Activated CD8-positive, alpha-beta memory T cell treated with anti-CD3 and anti-CD28 coated beads, Interleukin-2, amount 50 U/mL, for 1 hour (primary cell): ENCODE measurements at regions not wholly inside any gene's neighbourhood (a gene's known extent, or its start where the extent isn't known, plus 50 kb on each side); places are given as distances from the start of the nearest gene placed in this dataset.
A peak's percentile ranks its signal among the peaks of the same experiment; 100 is the strongest.

Source experiments
- DNase-seq: peaks from one replicate; pipeline ENCODE4 v3.0.0-alpha.2; 2020; ENCODE audit errors: extremely low read depth

DNA sequence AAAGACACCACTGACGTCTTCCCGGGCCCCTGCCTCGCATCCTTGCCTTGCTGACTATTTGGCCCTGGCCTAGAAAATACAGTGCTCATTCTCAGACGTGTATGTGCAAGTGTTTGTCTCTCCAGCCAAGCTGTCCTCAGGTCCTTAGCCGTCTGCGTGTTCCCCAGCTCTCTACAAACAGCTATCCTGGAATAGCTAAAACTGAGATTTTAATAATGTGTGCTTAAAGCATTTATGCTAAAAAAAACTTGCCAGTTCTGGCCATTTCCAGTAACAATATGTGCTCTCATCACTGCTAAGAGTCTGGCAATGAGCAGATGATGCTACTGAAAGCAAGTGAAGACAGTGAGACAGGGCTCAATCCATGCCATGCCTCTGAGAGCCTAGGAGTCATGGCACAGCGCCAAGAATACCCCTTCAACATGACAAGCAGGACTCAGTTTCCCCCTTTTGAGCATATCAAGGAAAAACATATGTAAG lies 55.7 kb downstream of the IRF2BP2 start:
- DNase-seq = no peak

DNA sequence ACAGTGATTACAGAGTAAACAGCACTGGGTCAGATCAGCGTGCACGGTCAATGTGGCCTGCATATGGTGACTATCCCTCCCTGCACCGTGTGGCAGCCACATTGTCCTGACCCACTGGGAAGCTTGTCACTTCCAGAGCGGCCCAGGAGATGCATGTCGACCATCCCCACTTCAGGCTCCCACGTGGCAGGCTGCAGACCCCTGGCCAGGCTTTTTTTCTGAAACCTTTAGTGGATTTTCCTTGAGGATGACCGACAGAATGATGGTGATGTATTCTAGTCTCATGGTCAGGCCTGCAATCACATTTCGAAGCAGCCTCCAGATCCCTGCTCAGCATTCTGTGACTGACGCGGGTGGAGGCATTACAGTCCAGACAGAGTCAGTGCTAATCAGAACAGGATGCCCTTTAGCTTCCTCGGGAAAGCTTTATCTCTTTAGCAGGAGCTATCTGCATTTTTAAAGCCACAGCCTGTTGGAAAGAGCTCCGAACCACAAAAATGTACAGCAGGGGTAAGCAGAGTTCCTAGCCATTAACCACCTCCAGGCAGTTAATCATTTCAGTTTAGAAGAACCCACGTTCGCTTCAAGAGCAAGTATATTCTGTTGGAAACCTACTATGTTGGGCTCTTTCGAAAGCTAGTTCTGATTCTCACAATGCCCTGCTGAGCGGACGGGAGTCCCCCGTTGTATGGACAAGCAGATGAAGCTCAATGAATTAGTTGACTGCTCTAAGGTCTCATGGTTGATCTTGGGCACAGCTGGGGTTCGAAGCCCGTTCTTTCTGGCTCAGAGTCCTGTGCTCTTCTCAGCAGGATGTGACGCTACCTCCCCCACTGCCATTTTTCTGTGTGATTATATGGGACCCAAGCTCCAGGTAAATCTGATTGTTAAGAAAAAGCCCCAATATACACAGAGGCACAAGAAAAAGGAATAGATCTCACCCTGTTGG lies 56.5 kb downstream of the IRF2BP2 start:
- DNase-seq = no peak

DNA sequence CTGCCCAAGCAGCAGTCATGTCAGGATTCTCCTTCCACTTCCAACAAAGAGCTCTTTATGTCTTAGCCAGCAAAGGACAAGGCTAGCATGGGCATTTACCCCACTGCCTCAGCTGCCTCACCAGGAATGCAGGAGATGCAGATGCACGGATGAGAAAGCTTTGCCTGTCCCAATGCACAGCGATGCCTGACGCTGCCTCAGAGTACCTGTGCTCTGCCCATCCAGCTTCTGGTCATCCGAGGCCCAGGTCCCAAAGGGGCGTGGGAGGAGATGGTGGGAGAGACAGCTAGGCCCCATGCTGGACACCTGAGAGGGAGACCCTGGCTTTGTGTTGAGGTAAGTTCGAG lies 59.0 kb downstream of the IRF2BP2 start:
- DNase-seq = no peak

DNA sequence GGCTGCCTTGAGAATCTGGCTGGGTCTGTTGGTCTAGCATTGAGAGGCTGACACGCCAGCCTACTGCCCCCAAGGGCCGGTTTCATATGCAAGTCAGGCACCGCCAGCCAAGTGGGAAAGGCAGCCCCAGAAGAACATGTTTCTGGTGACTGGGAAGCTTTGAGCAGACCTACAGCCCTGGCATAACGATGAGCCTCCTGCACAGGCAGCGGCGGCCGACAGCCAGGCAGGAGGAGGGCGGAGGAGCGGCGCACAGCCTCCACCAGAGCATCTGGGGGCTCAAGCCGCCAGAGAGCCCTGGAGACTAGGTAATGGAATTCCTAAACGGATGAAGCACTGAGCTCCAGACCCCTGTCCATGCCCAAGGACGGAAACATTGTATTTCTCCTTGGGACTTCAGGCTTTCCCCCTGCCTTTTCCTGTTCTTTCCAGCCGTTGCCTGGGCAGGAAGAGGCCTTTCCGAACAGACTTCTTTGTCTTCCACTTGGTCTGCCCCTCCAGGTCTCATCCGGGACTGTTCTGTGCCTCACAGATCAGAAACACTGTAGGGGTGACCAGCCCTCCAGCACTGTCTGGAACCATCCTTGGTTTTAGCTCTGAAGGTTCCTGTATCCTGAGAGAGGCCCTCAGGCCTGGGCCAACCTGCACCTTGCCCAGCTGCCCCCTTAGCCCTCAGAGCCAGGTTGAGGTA lies 59.5 kb downstream of the IRF2BP2 start:
- no peak for DNase-seq

DNA sequence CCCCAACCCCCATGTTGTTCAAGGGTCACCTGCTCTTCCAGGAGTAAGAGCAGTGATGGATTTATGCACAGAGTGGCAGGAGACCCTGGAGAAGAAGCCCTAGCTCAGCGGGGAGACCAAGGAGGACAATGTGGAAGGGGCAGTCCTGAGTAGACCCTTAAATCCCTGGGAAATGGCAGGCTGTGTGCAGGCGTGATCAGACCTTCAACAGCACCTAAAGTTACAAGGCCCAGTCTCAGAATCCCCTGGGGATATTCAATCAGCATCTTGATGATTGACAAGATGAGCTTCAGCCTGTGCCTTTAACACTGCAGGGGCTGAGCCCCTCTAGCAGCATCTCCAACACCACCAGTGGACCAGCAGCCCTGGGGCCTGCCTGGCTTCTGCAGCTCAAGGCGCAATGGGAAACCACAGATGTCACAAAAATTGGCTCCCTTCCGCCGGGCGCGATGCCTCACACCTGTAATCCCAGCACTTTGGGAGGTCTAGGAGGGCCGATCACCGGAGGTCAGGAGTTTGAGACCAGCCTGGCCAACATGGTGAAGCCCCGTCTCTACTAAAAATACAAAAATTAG lies 60.4 kb downstream of the IRF2BP2 start:
- DNase-seq = no peak

DNA sequence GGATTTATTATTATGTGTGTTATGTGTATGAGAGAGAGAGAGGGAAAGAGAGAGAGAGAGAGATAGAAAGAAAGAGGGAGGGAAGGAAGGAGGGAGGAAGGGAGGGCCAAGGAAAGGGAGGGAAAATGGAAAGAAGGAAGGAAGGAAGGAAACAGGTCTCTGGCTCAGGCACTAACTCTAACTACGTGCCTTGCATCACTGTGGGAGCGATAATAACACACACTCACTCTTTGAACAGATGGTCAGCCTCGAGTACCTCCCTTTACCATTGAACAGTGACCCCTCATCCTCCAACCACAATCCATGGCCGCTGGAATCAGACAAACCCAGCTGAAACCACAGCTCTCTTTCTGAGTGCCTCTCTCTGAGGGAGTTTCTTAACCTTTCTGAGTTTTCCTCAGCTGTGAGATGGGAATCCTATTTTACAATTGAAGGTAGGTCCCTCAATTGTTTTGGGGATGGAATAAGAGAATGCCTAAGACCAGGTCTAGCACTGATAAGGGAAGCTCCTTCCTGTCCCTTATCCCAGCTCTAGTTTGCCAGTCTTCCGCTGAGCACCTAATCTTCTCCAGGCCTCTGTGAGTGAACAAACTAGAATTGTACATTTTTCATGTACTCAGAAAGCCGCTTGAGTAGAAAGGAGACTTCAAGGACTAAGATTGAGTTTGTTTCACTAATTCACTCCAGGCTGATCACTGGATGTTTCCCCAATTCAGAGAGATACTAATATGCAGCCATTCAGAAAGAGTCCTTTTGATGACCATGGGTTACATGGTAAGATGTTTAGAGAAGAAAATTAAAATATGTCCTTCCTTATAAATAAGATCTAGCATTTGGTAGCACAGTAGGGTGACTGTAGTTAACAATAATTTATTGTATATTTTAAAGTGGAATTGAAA lies 62.8 kb downstream of the IRF2BP2 start:
- no peak for DNase-seq

DNA sequence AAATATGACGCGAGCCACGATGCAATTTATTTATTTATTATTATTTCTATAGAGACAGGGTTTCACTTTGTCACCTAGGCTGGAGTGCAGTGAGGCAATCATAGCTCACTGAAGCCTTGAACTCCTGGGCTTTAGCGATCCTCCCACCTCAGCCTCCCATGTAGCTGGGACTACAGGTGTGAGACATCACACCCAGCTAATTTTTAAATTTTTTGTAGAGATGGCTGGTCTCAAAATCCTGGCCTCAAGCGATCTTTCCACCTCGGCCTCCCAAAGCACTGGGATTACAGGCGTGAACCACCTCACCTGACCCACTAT lies 63.6 kb downstream of the IRF2BP2 start:
- DNase-seq = no peak

DNA sequence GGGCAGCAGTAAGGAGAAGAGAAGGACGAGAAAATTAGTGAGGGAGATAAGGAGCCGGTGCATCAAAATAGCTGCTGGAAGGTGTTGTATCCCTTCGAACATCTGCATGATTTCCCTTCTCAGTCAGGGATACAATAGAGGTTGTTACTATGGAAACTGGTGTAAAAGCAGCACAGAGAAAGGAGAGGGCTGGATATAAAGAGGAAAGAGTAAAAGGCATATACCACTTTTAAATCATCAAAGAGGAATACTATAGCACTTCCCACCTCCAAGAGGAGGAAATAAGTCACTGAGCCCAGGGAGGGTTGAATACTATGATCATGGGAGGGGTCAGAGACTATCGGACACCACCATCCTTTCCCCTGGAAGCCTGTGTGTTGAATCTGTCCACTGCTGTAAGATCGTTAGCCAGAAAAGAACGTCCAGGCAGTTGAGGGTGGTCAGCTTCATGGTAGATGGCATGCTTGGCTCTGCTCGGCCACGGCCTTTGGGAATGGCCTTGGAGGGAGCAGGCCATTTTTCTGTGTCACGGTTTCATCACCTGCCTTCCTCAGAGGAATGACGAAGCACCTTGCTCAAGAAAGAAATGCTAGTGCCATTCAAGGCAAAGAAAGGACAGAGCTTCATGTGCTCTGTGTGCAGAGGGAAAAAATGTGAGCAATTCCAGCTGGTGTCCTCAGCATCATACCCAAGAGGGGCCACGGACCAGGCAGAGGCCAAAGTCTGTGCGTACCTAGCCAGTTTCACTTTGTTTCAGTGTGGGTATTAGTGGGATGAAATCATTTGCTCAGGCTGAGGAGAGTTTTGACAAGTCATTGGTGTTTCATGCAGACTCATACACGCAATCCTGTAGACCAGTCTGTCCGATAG lies 64.2 kb downstream of the IRF2BP2 start:
- no peak for DNase-seq

DNA sequence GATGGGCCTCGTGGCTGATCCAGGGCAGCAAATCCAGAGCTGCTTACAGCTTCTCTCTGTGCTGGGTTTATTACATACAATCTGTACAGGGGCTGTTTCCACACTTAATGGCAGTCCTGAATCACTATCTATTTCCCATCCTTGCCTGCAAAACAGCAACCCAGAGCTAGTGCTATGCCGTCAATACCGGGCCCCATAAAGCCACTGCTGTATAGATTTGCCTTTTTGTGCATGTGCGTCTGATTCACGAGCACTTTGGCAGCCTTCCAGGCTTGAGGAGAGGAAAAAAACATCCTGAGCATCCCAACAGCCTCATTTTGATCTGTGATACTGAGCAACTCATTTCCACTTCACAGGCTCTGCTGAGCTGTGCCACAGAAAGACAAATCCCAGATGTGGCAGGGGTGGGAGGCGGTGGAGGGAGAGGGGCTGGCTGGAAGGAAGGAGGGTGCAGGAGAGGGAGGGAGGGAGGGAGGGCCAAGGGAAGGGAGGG lies 65.2 kb upstream of the TARBP1 start:
- DNase-seq = peak; percentile 43

DNA sequence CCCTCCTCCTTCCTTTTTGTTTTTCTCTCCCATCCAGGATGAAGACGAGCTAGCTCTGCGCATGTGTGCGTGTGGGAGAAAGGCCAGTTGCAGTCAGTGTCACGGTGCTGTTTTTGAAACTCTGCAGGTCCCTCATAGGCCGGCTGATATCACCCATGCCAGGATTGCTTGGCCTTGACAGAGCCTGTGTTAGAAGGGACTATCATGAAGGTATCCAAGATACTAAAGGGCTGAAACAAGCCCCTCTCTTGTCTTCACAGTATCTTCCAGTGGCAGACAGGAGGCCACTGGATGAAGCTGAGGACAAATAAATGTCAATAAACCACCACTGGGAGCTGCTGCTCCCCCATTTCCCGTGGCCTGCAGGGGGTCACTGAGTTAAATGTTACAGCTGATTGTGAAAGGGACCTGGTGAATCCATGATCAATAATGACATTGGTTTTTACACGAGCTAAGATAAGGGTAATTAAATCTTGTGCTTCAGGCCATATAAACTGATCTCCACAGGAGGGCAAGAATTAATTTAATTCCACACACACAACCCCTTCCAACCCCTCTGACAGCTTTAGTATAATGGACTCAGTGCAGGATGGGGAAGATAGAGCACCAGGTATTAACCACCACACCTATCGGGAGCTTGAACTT lies 64.6 kb upstream of the TARBP1 start:
- DNase-seq = no peak

DNA sequence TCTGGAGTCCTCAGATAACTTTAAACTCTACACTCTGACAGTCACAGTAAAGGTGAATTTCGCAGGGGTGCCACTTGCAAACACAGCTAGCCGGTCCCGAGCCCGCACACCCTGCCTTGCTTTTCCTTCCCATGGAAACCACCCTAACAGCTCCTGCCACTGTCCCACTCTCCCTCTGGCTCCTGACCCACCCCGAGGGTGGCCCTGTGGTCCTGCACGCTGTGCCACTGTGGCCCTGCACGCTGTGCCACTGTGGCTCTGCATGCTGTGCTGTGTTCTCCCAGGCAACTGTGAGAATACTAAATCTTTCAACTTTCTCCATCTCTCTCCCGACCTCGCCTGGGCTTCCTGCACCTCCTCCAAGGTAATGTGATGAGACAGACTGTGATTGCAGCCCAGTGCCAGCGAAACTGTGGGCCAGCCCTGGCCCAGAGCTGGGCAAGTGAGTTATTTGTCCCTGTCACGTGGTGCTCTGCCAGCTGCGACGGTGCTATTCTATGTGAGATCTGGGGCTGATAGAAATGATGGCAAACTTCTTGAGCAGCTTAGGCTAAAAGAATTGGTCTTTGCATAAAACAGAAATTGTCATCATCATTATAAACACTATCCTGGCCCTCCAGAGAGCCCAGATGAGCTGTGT lies 63.4 kb upstream of the TARBP1 start:
- DNase-seq = no peak

DNA sequence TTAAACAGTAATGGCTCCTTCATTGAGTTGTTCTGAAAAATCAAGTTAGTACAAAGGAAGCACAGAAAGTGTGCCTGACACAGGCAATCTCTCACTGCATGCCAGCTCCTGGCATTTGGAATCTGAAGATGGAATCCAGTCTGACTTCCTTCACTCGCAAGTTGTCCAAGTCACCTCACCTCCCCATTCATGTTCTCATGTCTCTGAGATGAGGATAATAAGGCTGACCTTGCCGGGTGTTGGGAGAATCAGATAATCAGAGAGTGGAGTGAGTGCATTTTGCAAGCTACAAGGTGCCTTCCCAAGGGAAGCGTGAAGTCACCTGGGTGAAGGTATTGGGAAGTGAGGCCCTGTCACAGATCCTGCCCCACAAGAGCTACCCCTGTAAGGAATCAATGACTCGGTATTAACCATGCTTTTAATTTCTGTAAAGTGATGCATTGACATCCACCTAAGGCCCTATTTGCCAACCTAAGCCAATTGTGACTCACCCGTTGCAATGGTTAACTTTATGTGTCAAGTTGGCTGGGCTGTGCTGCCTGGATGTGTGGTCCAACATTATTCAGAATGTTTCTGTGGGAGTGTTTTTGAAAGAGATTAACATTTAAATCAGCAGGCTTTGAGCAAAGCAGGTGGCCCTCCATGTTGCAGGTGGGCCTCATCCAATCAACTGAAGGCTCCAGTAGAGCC lies 62.5 kb upstream of the TARBP1 start:
- DNase-seq = no peak

DNA sequence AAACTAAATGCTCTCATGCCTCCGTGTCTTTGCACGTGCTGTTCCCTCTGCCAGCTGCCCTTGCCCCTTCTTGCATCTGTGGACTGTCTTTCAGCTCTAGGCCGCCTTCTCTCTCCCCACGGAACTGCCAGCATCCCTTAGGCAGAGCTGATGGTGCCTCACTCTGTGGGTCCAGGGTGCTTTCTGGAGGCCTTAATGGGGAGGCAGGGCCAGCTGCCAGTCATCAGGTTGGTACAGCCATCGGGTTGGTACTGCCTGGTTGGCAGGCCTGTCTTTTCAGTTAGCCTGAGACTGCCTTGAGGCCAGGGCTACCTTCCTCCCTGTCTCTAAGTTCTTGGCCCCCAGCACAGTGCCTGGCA lies 61.4 kb upstream of the TARBP1 start:
- DNase-seq = no peak

DNA sequence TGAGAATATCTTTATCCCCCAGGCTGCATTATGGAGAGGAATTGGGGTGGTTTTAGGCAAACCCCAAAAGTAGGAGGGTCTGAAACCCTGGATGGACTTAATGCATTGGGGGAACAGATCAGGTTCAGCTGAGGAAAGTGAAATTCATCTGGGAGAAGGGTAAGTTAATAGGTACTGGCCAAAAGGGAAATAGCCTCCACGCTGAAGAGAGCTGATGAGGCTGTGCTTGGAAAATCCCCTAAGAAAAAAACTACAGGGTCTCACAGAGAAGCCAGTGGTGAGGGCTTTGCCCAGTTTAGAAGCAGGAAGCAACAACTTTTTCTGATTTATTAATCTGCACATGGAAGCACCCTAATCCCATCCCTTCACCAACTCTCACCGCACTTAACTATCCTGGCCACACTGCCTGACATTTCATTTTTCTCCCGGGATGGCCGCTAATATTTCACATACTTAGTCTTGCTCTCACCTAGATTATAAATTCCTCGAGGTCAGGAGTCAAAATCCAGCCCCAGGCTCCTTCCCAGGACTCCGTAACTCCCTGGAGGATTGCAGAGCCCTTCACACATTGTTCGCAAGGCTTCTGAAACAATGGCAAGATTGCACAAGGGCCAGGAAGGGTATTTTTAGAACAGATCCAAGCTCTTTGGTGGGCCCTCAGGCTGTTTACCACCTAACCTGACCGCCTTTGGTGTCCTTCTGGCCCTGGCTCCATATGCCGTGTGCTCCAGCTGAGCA lies 60.9 kb upstream of the TARBP1 start:
- DNase-seq = no peak

DNA sequence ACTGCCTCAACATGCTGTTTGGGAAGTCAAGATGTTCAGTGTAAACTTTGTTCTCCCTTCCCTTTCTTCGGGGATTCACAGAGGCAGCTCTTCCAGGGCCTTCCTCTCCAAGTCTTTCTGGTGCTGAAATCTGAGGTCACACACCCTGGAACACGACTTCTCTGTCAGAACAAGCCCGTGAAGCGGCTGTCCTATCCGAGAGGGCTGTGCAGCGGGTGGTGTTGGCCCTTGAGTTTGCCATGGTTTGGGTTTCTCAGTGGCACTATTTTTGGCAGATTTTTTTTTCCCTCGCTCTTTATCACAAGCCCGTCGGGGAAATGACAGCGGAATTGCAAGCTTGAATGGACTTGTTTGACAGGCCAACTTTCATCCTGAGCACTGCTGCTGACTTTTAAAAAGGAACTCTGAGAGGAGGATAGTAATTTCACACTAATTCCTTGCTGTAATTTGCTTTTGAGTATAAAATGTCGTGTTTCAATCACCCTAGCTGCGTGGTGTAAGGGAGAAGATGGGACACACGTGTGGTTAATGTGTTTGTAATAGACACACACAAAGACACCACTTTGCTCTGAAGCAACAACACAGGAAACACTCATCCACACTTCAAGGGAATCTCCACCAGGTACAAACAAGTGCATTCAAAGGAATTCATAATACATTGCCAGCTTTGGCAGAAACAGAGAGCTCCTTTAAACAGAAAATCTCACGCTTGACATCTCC lies 60.1 kb upstream of the TARBP1 start:
- DNase-seq = no peak

DNA sequence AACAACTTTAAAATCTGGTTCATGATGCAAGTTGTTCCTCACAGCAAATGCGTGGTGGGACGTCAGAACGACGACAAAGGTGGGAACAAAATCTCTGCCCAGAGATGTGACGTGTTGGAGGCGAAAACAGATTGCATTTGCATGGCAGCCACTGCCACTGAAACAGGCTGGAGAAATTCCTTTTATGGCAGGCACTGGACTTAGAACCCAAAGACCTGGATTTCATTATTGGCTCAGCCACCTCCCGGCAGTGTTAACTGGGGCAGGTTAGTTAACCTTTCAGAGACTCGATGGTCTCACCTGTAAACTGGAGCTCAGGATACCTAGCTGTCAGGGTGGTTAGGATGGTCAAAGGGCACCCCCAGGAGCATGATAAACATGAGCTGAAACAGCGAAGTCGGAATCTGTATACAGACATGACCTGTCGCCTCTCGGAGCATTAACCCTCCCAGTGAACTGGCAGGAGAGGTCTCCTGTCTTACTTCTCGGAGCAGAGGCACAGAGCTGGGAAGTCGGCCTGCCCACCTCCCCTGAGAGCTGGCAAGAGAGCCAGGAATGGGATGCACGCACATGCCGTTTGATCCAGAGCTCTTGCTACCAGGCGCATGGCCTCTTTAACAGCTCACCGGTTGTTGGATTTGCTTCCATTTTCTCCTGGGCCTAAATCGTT lies 59.2 kb upstream of the TARBP1 start:
- DNase-seq = no peak

DNA sequence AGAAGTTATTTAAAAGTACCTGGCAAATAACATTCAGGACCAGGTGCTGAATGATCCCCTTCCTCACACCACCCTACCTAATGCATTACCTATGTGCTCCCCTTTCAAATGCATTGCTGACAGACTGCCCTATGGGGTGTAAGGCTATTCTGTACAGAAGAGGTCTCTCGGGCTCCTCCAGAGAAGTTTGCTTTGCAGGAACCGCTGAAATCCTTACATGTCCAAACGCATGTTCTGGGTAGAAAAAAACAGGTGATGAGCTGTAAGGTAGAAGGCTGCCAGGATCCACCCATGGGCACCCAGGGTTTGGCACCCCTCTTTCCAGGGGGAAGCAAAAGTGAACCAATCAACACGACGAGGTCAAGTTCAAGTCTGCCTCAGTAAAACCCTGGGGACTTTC lies 58.3 kb upstream of the TARBP1 start:
- no peak for DNase-seq
